Activated T-helper 1 cell treated with anti-CD3 and anti-CD28 coated beads, Interleukin-12 subunit alpha, Interleukin-12 subunit beta, Interleukin-2, Interleukin-4 antibody, amounts not matched to agents 30 ng/mL and 10 ng/mL and 1 ng/mL, durations not matched to agents 14 hours and 24 hours and 36 hours (primary cell): ENCODE measurements at regions not wholly inside any gene's neighbourhood (a gene's known extent, or its start where the extent isn't known, plus 50 kb on each side); places are given as distances from the start of the nearest gene placed in this dataset.

Source experiments
- DNase-seq: peaks from one replicate; pipeline ENCODE4 v3.0.0; 2021; ENCODE audit warnings: low spot score
- H3K27ac Mint-ChIP-seq: one replicate; pipeline ENCODE4 v1.8.0; 2021; ENCODE audit warnings: mild to moderate bottlenecking, mixed read lengths
- H3K27me3 Mint-ChIP-seq: one replicate; pipeline ENCODE4 v1.8.0; 2022; ENCODE audit warnings: mild to moderate bottlenecking, moderate library complexity, mixed read lengths; ENCODE audit not compliant: insufficient read depth
- H3K36me3 Mint-ChIP-seq: one replicate; pipeline ENCODE4 v1.8.0; 2021; ENCODE audit warnings: low read depth, mixed read lengths
- H3K4me1 Mint-ChIP-seq: one replicate; pipeline ENCODE4 v1.8.0; 2021; ENCODE audit warnings: low read depth, mixed read lengths
- H3K4me3 Mint-ChIP-seq: one replicate; pipeline ENCODE4 v1.8.0; 2021; ENCODE audit warnings: mild to moderate bottlenecking, moderate library complexity, mixed read lengths
- H3K9me3 Mint-ChIP-seq: one replicate; pipeline ENCODE4 v1.8.0; 2021; ENCODE audit warnings: mixed read lengths
- intact Hi-C: fragments of 100-400 bp; cut with micrococcal nuclease; formaldehyde crosslinking; loops from one replicate; pipeline ENCODE4 v1.15.1; 2024

GRCh38 chr10:55353414-55353813 lies 552.4 kb upstream of the PCDH15 start:
- Mint-ChIP-seq H3K9me3 (no peaks in the 10 kb centered on the region), H3K27ac (no peak overlapping the region), H3K27me3 (no peaks in the 10 kb centered on the region), H3K36me3 (no peaks in the 10 kb centered on the region), H3K4me3 (no peak overlapping the region), H3K4me1 (no peaks in the 10 kb centered on the region)
- no peak for DNase-seq
- intact Hi-C loops, result no loop called here

- Mint-ChIP-seq H3K4me1 (no peaks in the 10 kb centered on the region), H3K4me3 (no peak overlapping the region), H3K36me3 (no peaks in the 10 kb centered on the region), H3K27me3 (no peaks in the 10 kb centered on the region), H3K27ac (no peak overlapping the region), H3K9me3 (no peaks in the 10 kb centered on the region)
- intact Hi-C loops, result no loop called here
- DNase-seq, result no peak
Measured at GRCh38 chr10:55351431-55351830, 550.4 kb upstream of the PCDH15 start.

GRCh38 chr10:55348534-55348933 lies 547.5 kb upstream of the PCDH15 start:
- H3K4me1 Mint-ChIP-seq, result no peaks in the 10 kb centered on the region
- no peaks in the 10 kb centered on the region for H3K27me3 Mint-ChIP-seq
- DNase-seq, result no peak
- H3K27ac Mint-ChIP-seq, result no peak overlapping the region
- H3K9me3 Mint-ChIP-seq, result no peaks in the 10 kb centered on the region
- intact Hi-C loops, result no loop called here
- no peak overlapping the region for H3K4me3 Mint-ChIP-seq
- no peaks in the 10 kb centered on the region for H3K36me3 Mint-ChIP-seq

- no peaks in the 10 kb centered on the region for H3K9me3 Mint-ChIP-seq
- H3K4me1 Mint-ChIP-seq, result no peaks in the 10 kb centered on the region
- intact Hi-C loops, result no loop called here
- no peaks in the 10 kb centered on the region for H3K36me3 Mint-ChIP-seq
- DNase-seq, result no peak
- H3K4me3 Mint-ChIP-seq, result no peak overlapping the region
- H3K27ac Mint-ChIP-seq, result no peak overlapping the region
- no peaks in the 10 kb centered on the region for H3K27me3 Mint-ChIP-seq
Measured at GRCh38 chr10:55330486-55330885, 529.5 kb upstream of the PCDH15 start.

- H3K4me1 Mint-ChIP-seq, result no peaks in the 10 kb centered on the region
Measured at GRCh38 chr10:55329796-55330195, 528.8 kb upstream of the PCDH15 start.

GRCh38 chr10:55320187-55320700 lies 519.2 kb upstream of the PCDH15 start:
- Mint-ChIP-seq H3K36me3 (no peaks in the 10 kb centered on the region), H3K4me3 (no peak overlapping the region), H3K27ac (no peak overlapping the region), H3K4me1 (no peaks in the 10 kb centered on the region), H3K27me3 (no peaks in the 10 kb centered on the region), H3K9me3 (peaks cover 9% of the 10 kb centered on the region)
- DNase-seq, result no peak
- intact Hi-C loops, result no loop called here

More at GRCh38 chr10:55329796-55330195, 528.8 kb upstream of the PCDH15 start:
- Mint-ChIP-seq H3K27me3 (no peaks in the 10 kb centered on the region), H3K36me3 (no peaks in the 10 kb centered on the region), H3K27ac (no peak overlapping the region), H3K4me3 (no peak overlapping the region), H3K9me3 (no peaks in the 10 kb centered on the region)
- no peak for DNase-seq
- intact Hi-C loops, result no loop called here

- Mint-ChIP-seq H3K27ac (no peak overlapping the region), H3K27me3 (no peaks in the 10 kb centered on the region), H3K4me1 (no peaks in the 10 kb centered on the region), H3K36me3 (no peaks in the 10 kb centered on the region), H3K9me3 (no peaks in the 10 kb centered on the region), H3K4me3 (no peak overlapping the region)
- intact Hi-C loops, result no loop called here
- DNase-seq, result no peak
Measured at GRCh38 chr10:55311848-55312635, 511.0 kb upstream of the PCDH15 start.

GRCh38 chr10:55310143-55310542 lies 509.1 kb upstream of the PCDH15 start:
- peaks cover 2% of the 10 kb centered on the region for H3K9me3 Mint-ChIP-seq
- H3K36me3 Mint-ChIP-seq, result no peaks in the 10 kb centered on the region
- no peaks in the 10 kb centered on the region for H3K27me3 Mint-ChIP-seq
- no peak overlapping the region for H3K4me3 Mint-ChIP-seq
- no peak for DNase-seq
- no peaks in the 10 kb centered on the region for H3K4me1 Mint-ChIP-seq
- intact Hi-C loops, result no loop called here
- H3K27ac Mint-ChIP-seq, result no peak overlapping the region

GRCh38 chr10:55305285-55305684 lies 504.3 kb upstream of the PCDH15 start:
- no peaks in the 10 kb centered on the region for H3K36me3 Mint-ChIP-seq
- no peak overlapping the region for H3K27ac Mint-ChIP-seq
- intact Hi-C loops, result no loop called here
- DNase-seq, result no peak
- peaks cover 3% of the 10 kb centered on the region for H3K9me3 Mint-ChIP-seq
- H3K4me3 Mint-ChIP-seq, result no peak overlapping the region
- no peaks in the 10 kb centered on the region for H3K27me3 Mint-ChIP-seq
- no peaks in the 10 kb centered on the region for H3K4me1 Mint-ChIP-seq

- DNase-seq, result no peak
- Mint-ChIP-seq H3K36me3 (no peaks in the 10 kb centered on the region), H3K9me3 (no peaks in the 10 kb centered on the region), H3K27me3 (no peaks in the 10 kb centered on the region), H3K4me1 (no peaks in the 10 kb centered on the region), H3K27ac (no peak overlapping the region), H3K4me3 (no peak overlapping the region)
- intact Hi-C loops, result no loop called here
Measured at GRCh38 chr10:55287346-55287745, 486.3 kb upstream of the PCDH15 start.

GRCh38 chr10:55283031-55283430 lies 482.0 kb upstream of the PCDH15 start:
- H3K4me3 Mint-ChIP-seq, result no peak overlapping the region
- no peaks in the 10 kb centered on the region for H3K9me3 Mint-ChIP-seq
- intact Hi-C loops, result no loop called here
- no peaks in the 10 kb centered on the region for H3K27me3 Mint-ChIP-seq
- no peak overlapping the region for H3K27ac Mint-ChIP-seq
- DNase-seq, result no peak
- H3K4me1 Mint-ChIP-seq, result no peaks in the 10 kb centered on the region
- H3K36me3 Mint-ChIP-seq, result no peaks in the 10 kb centered on the region

- no peaks in the 10 kb centered on the region for H3K27me3 Mint-ChIP-seq
- no peaks in the 10 kb centered on the region for H3K9me3 Mint-ChIP-seq
- H3K27ac Mint-ChIP-seq, result no peak overlapping the region
- H3K36me3 Mint-ChIP-seq, result no peaks in the 10 kb centered on the region
- DNase-seq, result no peak
- H3K4me3 Mint-ChIP-seq, result no peak overlapping the region
- intact Hi-C loops, result no loop called here
- H3K4me1 Mint-ChIP-seq, result no peaks in the 10 kb centered on the region
Measured at GRCh38 chr10:55280696-55281095, 479.7 kb upstream of the PCDH15 start.

GRCh38 chr10:55277549-55277948 lies 476.5 kb upstream of the PCDH15 start:
- H3K9me3 Mint-ChIP-seq, result no peaks in the 10 kb centered on the region

GRCh38 chr10:55274367-55274766 lies 473.3 kb upstream of the PCDH15 start:
- intact Hi-C loops, result no loop called here
- H3K4me1 Mint-ChIP-seq, result no peaks in the 10 kb centered on the region
- H3K27ac Mint-ChIP-seq, result no peak overlapping the region
- no peaks in the 10 kb centered on the region for H3K27me3 Mint-ChIP-seq
- DNase-seq, result no peak
- H3K9me3 Mint-ChIP-seq, result no peaks in the 10 kb centered on the region
- no peak overlapping the region for H3K4me3 Mint-ChIP-seq
- no peaks in the 10 kb centered on the region for H3K36me3 Mint-ChIP-seq

More at GRCh38 chr10:55277549-55277948, 476.5 kb upstream of the PCDH15 start:
- no peak overlapping the region for H3K27ac Mint-ChIP-seq
- DNase-seq, result no peak
- H3K4me3 Mint-ChIP-seq, result no peak overlapping the region
- H3K4me1 Mint-ChIP-seq, result no peaks in the 10 kb centered on the region
- intact Hi-C loops, result no loop called here
- H3K36me3 Mint-ChIP-seq, result no peaks in the 10 kb centered on the region
- no peaks in the 10 kb centered on the region for H3K27me3 Mint-ChIP-seq
